ENCODE measurements at regions not wholly inside any gene's neighbourhood (a gene's known extent, or its start where the extent isn't known, plus 50 kb on each side); places are given as distances from the start of the nearest gene placed in this dataset.

DNA sequence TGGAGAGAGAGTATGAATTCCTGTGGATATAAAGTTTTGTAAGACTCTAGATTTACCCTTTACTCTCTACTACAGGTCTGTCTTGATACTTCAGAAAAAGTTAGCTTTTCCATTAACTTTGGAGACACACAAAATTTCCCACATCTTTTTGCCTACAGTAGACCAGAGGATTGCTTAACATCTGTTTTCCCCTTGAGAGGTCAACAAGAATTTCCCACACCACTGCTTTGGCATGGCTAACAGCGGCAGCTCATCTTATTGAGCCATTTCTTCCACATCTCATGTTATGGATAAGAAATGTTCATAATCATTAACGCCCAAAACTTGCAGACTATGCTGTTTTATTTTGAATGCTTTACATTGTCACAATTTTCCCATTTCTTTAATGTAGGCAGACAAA is 273.6 kb upstream of the RGPD4 start:
- WGBS: 92% methylated on average over 2 of the region's 2 CpGs
- DNase-seq (ENCODE audit: low spot score): no peak
- Histone ChIP-seq H3K4me1 (replicated peaks) (no peaks in the 10 kb centered on the region), H3K9me3 (no peaks in the 10 kb centered on the region), H3K4me3 (no peak overlapping the region), H3K27ac (no peak overlapping the region), H3K27me3 (replicated peaks; ENCODE audit: insufficient read depth) (no peaks in the 10 kb centered on the region), H3K36me3 (no peaks in the 10 kb centered on the region)
- intact Hi-C loops (cut with DNase I): no loop called here
- TF ChIP-seq, protein P1, sequence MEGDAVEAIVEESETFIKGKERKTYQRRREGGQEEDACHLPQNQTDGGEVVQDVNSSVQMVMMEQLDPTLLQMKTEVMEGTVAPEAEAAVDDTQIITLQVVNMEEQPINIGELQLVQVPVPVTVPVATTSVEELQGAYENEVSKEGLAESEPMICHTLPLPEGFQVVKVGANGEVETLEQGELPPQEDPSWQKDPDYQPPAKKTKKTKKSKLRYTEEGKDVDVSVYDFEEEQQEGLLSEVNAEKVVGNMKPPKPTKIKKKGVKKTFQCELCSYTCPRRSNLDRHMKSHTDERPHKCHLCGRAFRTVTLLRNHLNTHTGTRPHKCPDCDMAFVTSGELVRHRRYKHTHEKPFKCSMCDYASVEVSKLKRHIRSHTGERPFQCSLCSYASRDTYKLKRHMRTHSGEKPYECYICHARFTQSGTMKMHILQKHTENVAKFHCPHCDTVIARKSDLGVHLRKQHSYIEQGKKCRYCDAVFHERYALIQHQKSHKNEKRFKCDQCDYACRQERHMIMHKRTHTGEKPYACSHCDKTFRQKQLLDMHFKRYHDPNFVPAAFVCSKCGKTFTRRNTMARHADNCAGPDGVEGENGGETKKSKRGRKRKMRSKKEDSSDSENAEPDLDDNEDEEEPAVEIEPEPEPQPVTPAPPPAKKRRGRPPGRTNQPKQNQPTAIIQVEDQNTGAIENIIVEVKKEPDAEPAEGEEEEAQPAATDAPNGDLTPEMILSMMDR (IDR thresholded peaks at IDR 0.05): no peak
- no peak for TF ChIP-seq POLR2A (IDR thresholded peaks at IDR 0.05)
- no peak for TF ChIP-seq POLR2AphosphoS5 (IDR thresholded peaks at IDR 0.05)

DNA sequence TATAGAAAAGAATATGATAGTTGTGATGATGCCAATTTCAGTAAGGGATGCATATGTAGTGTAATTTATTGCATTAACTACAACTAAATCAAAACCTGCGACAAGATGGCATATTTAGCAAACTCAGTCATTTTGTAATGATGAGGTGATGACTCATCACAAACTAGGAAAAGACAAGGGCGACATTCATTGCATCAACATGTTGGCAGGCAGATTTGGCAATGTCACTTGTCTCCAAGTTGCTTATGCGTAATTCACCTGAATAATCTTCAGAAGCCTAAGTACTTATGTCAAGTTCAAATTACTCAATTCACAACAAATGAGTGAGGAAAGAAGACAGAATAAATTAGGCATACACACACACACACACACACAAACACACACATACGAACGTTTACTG is 273.2 kb upstream of the RGPD4 start:
- 76% methylated on average over 5 of the region's 5 CpGs for WGBS

DNA sequence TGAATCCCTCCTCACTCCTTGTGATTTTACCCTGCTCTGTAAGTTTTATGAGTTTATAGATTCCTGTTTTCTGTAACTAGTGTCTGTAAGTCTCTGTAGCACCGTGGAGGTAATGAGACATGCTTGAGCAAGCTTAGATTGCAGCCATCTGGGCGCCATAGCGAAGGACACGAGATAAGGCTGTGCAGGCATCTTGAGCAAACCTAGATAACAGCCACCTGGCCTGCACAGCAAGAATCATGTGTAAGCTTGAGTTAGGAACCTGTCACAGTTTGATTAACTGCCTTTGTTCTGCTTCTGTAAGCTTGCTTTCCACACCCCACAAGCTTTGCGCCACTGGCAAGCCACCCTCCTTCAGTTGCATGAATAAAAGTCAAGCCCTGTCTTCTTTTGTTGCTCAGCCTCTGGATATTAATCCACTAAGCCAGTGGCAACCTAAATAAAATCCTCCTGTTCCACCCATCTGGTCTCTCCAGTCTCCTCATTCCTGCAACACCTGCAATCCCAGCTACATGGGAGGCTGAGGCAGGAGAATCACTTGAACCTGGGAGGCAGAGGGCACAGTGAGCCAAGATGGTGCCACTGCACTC is 270.6 kb upstream of the RGPD4 start:
- 59% methylated on average over 5 of the region's 5 CpGs for WGBS
- intact Hi-C loops (cut with DNase I): no loop called here
- no peak overlapping the region for H3K27ac ChIP-seq

More for the DNA sequence above, 273.2 kb upstream of the RGPD4 start:
- H3K27ac ChIP-seq: no peak overlapping the region
- intact Hi-C loops (cut with DNase I): no loop called here
- TF ChIP-seq POLR2A (IDR thresholded peaks at IDR 0.05) (no peak), POLR2AphosphoS5 (IDR thresholded peaks at IDR 0.05) (no peak)
- TF ChIP-seq, protein P1 (IDR thresholded peaks at IDR 0.05): no peak
- no peaks in the 10 kb centered on the region for H3K36me3 ChIP-seq
- no peak overlapping the region for H3K4me3 ChIP-seq
- no peaks in the 10 kb centered on the region for H3K27me3 ChIP-seq (replicated peaks; ENCODE audit: insufficient read depth)
- DNase-seq (ENCODE audit: low spot score): no peak
- H3K4me1 ChIP-seq (replicated peaks): no peaks in the 10 kb centered on the region
- no peaks in the 10 kb centered on the region for H3K9me3 ChIP-seq

DNA sequence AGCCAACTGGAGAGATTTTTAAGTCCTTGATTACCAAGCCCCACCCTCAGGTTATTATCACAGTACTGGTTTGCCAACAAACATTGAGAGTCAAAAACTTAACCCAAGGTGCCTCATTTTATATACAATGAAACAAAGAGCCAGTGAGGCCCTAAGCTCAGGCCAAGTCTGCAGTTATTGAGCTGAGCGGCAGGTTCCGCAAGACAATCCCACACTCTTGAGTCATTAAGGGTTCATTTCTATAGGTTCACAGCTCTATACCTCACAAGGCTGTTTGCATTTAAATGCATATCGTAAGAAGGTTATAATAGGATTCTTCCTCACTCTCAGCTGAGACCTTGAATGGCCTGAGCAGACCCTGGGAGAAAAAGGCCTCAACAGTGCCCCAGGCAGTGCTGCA is 268.4 kb upstream of the RGPD4 start:
- no peak for DNase-seq (ENCODE audit: low spot score)
- TF ChIP-seq POLR2AphosphoS5 (IDR thresholded peaks at IDR 0.05): no peak
- TF ChIP-seq POLR2A (IDR thresholded peaks at IDR 0.05): no peak
- TF ChIP-seq, protein P1 (IDR thresholded peaks at IDR 0.05): no peak
- no peak overlapping the region for H3K4me3 ChIP-seq
- no peaks in the 10 kb centered on the region for H3K4me1 ChIP-seq (replicated peaks)
- no peak overlapping the region for H3K27ac ChIP-seq
- intact Hi-C loops (cut with DNase I): no loop called here
- no peaks in the 10 kb centered on the region for H3K36me3 ChIP-seq
- no peaks in the 10 kb centered on the region for H3K9me3 ChIP-seq
- WGBS: 90% methylated on average over 3 of the region's 3 CpGs
- H3K27me3 ChIP-seq (replicated peaks; ENCODE audit: insufficient read depth): no peaks in the 10 kb centered on the region

More for the DNA sequence above, 270.6 kb upstream of the RGPD4 start:
- Histone ChIP-seq H3K4me3 (no peak overlapping the region), H3K4me1 (replicated peaks) (no peaks in the 10 kb centered on the region), H3K9me3 (no peaks in the 10 kb centered on the region), H3K27me3 (replicated peaks; ENCODE audit: insufficient read depth) (no peaks in the 10 kb centered on the region), H3K36me3 (no peaks in the 10 kb centered on the region)
- TF ChIP-seq POLR2AphosphoS5 (IDR thresholded peaks at IDR 0.05) (no peak), POLR2A (IDR thresholded peaks at IDR 0.05) (no peak)
- TF ChIP-seq, protein P1 (IDR thresholded peaks at IDR 0.05): no peak
- no peak for DNase-seq (ENCODE audit: low spot score)

DNA sequence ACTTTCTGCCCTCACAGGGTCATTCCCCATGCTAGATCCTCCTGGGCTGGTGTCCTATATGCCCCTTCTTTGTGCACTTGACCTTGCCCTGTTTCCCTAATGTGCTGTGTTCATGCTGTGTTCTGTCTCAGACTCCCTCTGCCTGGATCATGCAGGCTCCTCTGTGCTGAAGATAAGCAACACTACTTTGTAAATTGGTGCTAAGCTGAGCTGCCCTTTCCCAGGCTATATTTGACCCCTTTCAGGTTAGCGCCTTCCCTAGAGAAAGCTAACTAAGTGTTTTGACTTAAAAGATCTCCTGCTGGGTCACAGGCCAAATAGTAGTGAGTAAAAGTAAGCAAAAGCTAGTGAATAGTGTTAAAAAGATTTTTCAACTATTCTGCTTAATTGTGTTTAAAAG is 257.2 kb upstream of the RGPD4 start:
- Histone ChIP-seq H3K4me1 (replicated peaks) (no peaks in the 10 kb centered on the region), H3K4me3 (no peak overlapping the region), H3K36me3 (no peaks in the 10 kb centered on the region), H3K27ac (no peak overlapping the region), H3K27me3 (replicated peaks; ENCODE audit: insufficient read depth) (no peaks in the 10 kb centered on the region), H3K9me3 (no peaks in the 10 kb centered on the region)
- 88% methylated on average over 1 of the region's 1 CpG for WGBS
- no peak for DNase-seq (ENCODE audit: low spot score)
- TF ChIP-seq, protein P1 (IDR thresholded peaks at IDR 0.05): no peak
- TF ChIP-seq POLR2A (IDR thresholded peaks at IDR 0.05) (no peak), POLR2AphosphoS5 (IDR thresholded peaks at IDR 0.05) (no peak)
- intact Hi-C loops (cut with DNase I): no loop called here
